ENCODE measurements at regions not wholly inside any gene's neighbourhood (a gene's known extent, or its start where the extent isn't known, plus 50 kb on each side); places are given as distances from the start of the nearest gene placed in this dataset.

DNA sequence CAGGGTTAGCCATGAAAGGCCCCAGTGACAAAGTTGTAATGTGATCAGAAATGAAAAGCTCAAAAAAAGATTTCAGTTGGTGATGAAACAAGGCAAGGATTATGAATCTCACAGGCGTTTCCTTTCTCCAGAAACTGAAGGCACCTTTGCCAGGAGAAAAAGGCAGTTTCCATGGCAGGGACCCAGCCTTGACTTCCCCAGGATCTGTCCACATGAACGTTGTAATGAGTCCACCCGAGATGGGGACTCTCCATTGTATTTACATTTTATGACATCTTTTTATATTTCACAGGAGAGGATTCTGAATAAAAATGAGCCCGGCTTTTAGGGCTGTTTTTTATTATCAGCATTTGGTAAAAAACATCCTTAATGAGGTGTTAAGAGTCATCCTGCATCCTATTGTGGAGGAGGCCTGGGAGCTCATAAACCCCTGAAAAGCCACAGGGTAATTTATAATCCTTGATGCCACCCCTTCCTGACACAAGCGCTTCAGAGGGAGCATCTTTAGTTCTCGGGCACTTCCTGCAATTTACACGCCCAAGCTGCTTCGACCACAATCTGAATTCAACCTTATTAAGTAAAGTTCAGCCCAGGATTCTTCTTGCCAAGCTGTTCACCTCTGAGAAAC, 74.1 kb upstream of the SALL4 start:
- no peak for DNase-seq (ENCODE audit: low spot score)

- no peak for DNase-seq (ENCODE audit: low spot score)
Observed at GRCh38 chr20:51873652-51874051, 71.3 kb upstream of the SALL4 start.

DNA sequence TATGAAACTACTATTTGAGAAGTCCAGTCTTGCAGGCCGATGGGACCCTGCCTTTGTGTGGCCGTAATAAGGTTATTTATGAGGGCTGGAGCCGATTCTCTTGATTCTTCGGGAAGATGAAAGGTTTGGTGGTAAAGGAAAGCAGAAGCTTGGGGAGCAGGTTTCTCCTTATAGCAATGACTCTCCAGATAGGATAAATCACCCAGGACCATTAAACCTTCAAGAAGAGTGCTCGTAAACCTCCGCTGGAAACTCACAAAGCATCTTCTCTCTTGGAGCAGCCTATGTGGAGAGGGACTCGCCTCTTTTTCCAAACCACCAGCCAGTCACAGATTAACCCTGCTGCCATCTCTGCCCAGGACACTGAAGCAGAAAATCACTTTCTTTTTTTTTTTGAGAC, 69.6 kb upstream of the SALL4 start:
- DNase-seq (ENCODE audit: low spot score), result no peak

GRCh38 chr20:51869002-51869401, 66.7 kb upstream of the SALL4 start:
- no peak for DNase-seq (ENCODE audit: low spot score)

DNA sequence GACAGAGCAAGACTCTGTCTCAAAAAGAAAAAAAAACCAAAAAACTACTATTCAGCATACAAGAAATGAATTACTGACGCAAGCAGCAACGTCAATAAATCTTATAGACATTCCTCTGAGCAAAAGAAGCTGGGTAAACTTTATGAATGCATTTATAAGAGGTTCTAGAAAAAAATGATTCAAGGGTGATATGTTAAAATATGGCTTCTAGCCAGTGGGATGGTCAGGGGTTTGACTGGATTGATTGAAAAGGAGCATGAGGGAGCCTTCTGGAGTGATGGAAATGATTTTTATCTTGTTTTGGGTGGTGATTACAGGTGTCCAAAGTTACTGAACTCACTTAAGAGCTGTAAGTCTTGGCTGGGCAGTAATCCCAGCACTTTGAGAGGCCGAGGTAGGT, 64.9 kb upstream of the SALL4 start:
- no peak for DNase-seq (ENCODE audit: low spot score)

DNA sequence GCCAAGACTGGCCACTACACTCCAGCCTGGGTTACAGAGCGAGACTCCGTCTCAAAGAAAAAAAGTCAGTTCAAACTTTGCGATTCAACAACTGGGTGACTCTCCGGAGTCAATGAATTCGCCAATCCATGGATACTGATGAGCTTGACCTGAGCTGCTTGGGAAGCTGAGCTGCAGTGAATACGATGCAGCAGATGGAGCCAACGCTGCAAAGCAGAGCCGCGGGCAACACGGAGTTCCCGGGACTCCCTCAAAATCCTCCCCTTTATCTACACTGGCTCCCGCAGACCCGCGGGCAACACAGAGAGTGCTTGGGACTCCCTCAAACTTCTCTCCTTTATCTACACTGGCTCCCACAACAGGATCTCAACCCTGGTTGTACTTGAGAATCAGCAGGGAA, 62.6 kb upstream of the SALL4 start:
- no peak for DNase-seq (ENCODE audit: low spot score)

GRCh38 chr20:51862796-51863195, 60.5 kb upstream of the SALL4 start:
- DNase-seq (ENCODE audit: low spot score), result no peak

DNA sequence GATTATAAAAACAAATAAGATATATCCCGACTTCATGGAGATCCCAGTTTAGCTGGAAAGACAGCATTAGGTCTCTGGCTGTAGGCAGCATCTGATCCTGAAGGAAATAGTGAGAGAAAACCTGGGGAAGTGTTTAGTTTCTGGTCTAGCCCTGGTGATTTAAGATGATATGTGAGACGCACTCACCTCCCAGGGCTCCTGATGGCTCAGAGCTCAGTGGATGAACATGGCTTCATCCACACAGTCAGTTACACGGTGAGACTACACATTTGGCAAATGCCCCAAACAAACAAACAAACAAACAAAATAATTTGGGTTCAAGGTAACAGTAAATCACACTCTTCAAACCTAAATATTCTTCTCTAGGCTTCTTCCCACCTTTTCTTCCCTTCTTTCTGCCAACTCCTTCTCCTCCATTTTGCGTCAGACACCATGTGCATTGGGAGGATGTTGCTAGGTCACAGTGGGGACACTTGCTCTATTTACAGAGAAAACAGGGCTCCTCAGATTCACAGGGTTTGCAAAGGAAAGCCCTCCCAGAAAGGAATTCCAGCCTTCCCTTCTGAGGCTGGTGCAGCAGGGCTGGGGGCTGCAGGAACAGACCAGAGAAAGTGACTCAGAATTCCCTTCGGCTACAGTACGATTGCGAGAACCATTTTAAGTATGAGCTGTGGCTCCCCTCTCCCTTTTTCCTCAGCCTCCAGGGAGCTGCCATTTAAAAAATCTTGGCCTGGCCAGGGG, 59.6 kb upstream of the SALL4 start:
- no peak for DNase-seq (ENCODE audit: low spot score)

- DNase-seq (ENCODE audit: low spot score), result no peak
Observed at GRCh38 chr20:51860111-51860882, 58.0 kb upstream of the SALL4 start.

DNA sequence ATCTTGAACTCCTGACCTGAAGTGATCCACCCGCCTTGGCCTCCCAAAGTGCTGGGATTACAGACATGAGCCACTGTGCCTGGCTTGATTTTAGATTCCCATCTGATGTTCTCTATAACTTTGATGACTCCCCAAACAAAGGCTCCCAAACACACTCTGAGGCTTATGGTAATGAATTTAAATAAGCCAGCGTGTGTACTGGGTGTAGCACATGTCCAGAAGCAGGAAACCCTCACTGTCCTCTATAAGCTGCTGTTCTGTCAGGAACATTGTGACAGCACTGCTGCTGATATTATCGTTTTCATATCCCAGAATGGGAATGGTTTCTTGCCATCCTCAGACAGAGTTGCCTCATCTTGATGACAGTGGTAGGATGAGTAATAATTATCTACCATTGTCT, 54.1 kb upstream of the SALL4 start:
- DNase-seq (ENCODE audit: low spot score), result no peak

GRCh38 chr20:51854921-51855320, 52.6 kb upstream of the SALL4 start:
- DNase-seq (ENCODE audit: low spot score), result no peak
